IgD-negative memory B cell (primary cell): ENCODE measurements at regions not wholly inside any gene's neighbourhood (a gene's known extent, or its start where the extent isn't known, plus 50 kb on each side); places are given as distances from the start of the nearest gene placed in this dataset.

ENCODE experiments used
- H3K27ac Mint-ChIP-seq, 3 donors: one replicate each; pipeline ENCODE4 v1.8.0; 2020 to 2022; ENCODE audit warnings: mild to moderate bottlenecking in 3 of 3, mixed read lengths in 3 of 3, moderate library complexity in 1 of 3
- H3K27me3 Mint-ChIP-seq: one replicate; pipeline ENCODE4 v1.8.0; 2021; ENCODE audit warnings: mixed read lengths
- H3K36me3 Mint-ChIP-seq: one replicate; pipeline ENCODE4 v1.8.0; 2020; ENCODE audit warnings: mild to moderate bottlenecking, mixed read lengths
- H3K4me1 Mint-ChIP-seq, 3 donors: one replicate each; pipeline ENCODE4 v1.8.0; 2020 to 2022; ENCODE audit warnings: mixed read lengths in 3 of 3, mild to moderate bottlenecking in 1 of 3
- H3K4me3 Mint-ChIP-seq, 4 donors: one replicate each; pipeline ENCODE4 v1.8.0; 2020 to 2022; ENCODE audit warnings: mild to moderate bottlenecking in 4 of 4, mixed read lengths in 4 of 4, moderate library complexity in 3 of 4
- H3K9me3 Mint-ChIP-seq, 3 donors: one replicate each; pipeline ENCODE4 v1.8.0; 2020 to 2021; ENCODE audit warnings: mixed read lengths in 3 of 3, mild to moderate bottlenecking in 1 of 3

DNA sequence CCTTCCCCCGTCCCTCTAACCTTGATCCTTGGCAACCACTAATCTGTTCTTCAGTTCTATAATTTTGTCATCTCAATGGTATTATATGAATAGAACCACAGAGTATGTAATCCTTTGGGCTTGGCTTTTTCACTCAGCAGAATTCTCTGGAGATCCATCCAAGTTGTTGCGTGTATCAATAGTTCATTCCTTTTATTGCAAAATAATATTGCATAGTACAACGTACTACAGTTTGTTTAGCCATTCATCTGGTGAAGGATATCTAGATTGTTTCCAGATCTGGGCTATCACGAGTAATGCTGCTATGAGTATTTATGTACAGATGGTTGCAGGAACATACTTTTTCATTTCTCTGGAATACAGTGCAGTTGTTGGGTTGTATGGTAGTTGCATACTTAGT, 76.2 kb downstream of the PLXNA1 start:
- Mint-ChIP-seq H3K4me1 (no peaks in the 10 kb centered on the region), H3K9me3 (peaks cover 7 to 13% (median 9%) of the 10 kb centered on the region in 3 donors), H3K4me3 (no peak overlapping the region), H3K27ac (no peak overlapping the region), H3K27me3 (peaks cover 4% of the 10 kb centered on the region), H3K36me3 (peaks cover 4% of the 10 kb centered on the region)

GRCh38 chr3:127061641-127062040, 78.7 kb downstream of the PLXNA1 start:
- Mint-ChIP-seq H3K27me3 (peaks cover 24% of the 10 kb centered on the region), H3K36me3 (peaks cover 4% of the 10 kb centered on the region), H3K27ac (no peak overlapping the region), H3K9me3 (peaks cover 5 to 12% (median 7%) of the 10 kb centered on the region in 3 donors), H3K4me1 (no peaks in the 10 kb centered on the region), H3K4me3 (peak overlapping the region in 1 of 4 donors; percentile 46)

GRCh38 chr3:127062926-127063325, 80.0 kb downstream of the PLXNA1 start:
- peaks cover 36% of the 10 kb centered on the region for H3K27me3 Mint-ChIP-seq
- H3K4me1 Mint-ChIP-seq = no peaks in the 10 kb centered on the region
- no peak overlapping the region for H3K27ac Mint-ChIP-seq
- H3K36me3 Mint-ChIP-seq = peaks cover 1% of the 10 kb centered on the region
- H3K4me3 Mint-ChIP-seq = no peak overlapping the region
- peaks cover 0 to 4% (median 4%) of the 10 kb centered on the region in 3 donors for H3K9me3 Mint-ChIP-seq

DNA sequence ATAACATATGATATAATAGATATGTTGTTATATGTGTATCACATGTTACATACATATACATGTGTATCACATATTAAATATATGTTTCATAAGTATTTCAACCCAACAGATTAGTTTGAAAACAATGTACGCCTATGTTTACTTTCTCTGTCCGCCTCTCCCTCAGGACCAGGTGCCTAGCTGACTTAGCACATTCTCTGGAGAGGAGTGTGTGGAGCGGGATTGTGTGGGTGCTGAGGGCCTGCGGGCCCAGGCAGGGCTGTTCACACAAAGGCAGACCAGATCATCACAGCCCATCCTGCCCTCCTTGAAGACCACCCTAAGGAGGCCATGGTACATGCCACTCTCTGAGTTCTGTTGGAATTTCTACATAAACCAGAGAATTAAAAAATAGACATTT, 81.0 kb downstream of the PLXNA1 start:
- Mint-ChIP-seq H3K27me3 (peaks cover 43% of the 10 kb centered on the region), H3K4me1 (no peaks in the 10 kb centered on the region), H3K4me3 (no peak overlapping the region), H3K9me3 (peaks cover 0 to 4% (median 3%) of the 10 kb centered on the region in 3 donors), H3K36me3 (peaks cover 1% of the 10 kb centered on the region), H3K27ac (no peak overlapping the region)

DNA sequence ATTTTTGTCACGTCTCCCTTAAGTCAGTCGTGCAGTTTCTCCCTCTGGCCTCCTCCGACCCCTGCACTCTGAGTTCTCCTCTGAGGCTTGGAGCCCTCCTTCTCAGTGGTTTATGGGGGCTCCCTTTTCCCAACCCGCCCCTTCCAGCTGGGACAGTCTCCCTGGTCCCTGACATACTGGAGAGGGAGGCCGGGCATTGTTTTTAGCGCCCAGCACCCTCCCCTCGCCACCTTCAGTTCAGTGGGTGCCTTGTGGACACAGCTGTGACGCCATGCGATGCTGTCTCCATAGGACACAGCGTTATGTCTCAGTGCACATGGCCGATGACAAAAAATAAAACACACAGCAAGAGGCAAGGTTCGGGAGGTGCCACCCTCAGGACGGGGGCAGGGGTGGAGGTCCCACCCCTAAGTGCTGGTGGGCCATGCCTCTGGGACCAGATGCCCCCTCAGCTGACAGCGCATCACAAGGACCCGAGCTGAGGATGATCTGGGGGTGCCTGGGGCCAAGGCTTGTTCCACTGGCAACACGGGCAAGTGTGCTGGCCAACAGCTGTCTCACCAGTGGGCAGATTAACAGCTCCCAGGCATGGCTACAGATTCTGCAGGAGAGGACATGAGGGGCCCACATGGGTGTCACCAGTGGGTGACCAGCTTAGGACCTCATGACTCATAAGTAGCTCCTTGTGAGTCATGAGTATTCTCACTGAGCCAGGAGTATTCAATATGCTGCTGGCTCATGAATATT, 81.6 kb downstream of the PLXNA1 start:
- Mint-ChIP-seq H3K27ac (no peak overlapping the region), H3K4me1 (no peaks in the 10 kb centered on the region), H3K27me3 (peaks cover 49% of the 10 kb centered on the region)

GRCh38 chr3:127065138-127065427, 82.2 kb downstream of the PLXNA1 start:
- Mint-ChIP-seq H3K27ac (no peak overlapping the region), H3K9me3 (peaks cover 0 to 2% (median 0%) of the 10 kb centered on the region in 3 donors), H3K27me3 (peaks cover 50% of the 10 kb centered on the region), H3K4me3 (no peak overlapping the region), H3K36me3 (peaks cover 1% of the 10 kb centered on the region), H3K4me1 (no peaks in the 10 kb centered on the region)

More for the DNA sequence above, 81.6 kb downstream of the PLXNA1 start:
- Mint-ChIP-seq H3K4me3 (no peak overlapping the region), H3K9me3 (peaks cover 0 to 2% (median 0%) of the 10 kb centered on the region in 3 donors), H3K36me3 (peaks cover 1% of the 10 kb centered on the region)

- Mint-ChIP-seq H3K27me3 (peaks cover 52% of the 10 kb centered on the region), H3K4me3 (no peak overlapping the region), H3K36me3 (peaks cover 1% of the 10 kb centered on the region), H3K9me3 (peaks cover 0 to 2% (median 0%) of the 10 kb centered on the region in 3 donors), H3K27ac (no peak overlapping the region), H3K4me1 (no peaks in the 10 kb centered on the region)
These were observed 82.8 kb downstream of the PLXNA1 start for GRCh38 chr3:127065561-127066290.

DNA sequence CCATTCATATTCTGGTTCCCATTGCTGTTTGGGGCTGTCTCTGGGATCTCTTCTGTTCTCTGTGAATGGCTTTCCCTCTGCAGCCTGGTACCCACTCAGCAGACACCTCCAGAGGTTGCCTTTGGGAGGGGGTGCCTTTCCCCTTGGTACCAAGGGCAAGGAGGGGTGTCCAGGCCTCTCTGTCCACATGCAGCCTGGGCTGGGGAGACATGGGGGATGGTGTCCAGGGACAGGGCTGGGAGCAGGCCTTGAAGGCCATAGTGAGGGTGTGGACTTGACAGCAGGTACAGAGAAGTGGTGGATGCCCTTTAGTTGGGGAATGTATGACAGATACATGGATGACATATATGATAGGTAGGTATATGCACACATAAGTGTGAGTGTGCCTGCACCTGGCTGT, 83.7 kb downstream of the PLXNA1 start:
- Mint-ChIP-seq H3K27me3 (peaks cover 53% of the 10 kb centered on the region), H3K9me3 (peaks cover 0 to 4% (median 0%) of the 10 kb centered on the region in 3 donors), H3K27ac (no peak overlapping the region), H3K4me1 (no peaks in the 10 kb centered on the region), H3K36me3 (peaks cover 1% of the 10 kb centered on the region), H3K4me3 (no peak overlapping the region)

DNA sequence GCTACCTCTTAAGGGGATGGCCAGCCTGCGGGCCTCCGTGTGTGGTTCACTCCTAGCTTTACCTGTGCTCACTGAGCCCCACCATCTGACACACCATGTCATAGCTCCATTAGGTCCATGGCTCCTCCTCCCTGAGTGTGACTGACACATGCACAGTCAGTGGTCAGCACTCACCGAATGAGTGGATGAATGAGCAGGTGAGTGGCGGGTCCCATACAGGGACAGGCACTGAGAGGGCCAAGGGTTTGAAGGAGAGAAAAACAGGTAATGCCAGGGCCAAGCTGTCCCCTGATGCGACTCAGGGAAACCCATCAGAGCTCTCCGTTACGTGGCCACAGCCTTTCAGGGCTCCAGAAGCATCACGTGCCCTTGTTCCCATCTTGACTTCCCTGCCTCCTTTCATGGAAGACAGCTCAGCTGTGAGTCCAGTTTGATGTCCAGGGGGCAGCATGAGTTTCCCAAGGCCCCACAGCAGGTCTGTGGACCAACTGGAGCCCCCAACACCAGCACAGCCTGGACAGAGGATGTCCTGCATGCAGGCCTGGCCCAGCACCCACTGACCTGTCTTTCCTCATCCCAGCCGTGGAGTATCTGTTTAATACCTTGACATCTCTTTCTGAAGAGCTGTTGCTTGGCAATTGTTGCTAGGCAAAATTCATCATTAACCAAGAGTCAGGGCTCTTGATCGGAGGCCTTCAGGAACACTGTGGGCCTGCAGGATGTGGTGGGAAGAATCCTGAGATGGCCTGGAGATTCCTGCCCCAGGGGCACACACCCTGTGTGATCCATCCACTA, 84.4 kb downstream of the PLXNA1 start:
- Mint-ChIP-seq H3K36me3 (peaks cover 1% of the 10 kb centered on the region), H3K4me1 (no peaks in the 10 kb centered on the region), H3K4me3 (no peak overlapping the region), H3K9me3 (peaks cover 0 to 4% (median 0%) of the 10 kb centered on the region in 3 donors), H3K27ac (peak overlapping the region in 1 of 3 donors; percentile 86), H3K27me3 (peaks cover 53% of the 10 kb centered on the region)

DNA sequence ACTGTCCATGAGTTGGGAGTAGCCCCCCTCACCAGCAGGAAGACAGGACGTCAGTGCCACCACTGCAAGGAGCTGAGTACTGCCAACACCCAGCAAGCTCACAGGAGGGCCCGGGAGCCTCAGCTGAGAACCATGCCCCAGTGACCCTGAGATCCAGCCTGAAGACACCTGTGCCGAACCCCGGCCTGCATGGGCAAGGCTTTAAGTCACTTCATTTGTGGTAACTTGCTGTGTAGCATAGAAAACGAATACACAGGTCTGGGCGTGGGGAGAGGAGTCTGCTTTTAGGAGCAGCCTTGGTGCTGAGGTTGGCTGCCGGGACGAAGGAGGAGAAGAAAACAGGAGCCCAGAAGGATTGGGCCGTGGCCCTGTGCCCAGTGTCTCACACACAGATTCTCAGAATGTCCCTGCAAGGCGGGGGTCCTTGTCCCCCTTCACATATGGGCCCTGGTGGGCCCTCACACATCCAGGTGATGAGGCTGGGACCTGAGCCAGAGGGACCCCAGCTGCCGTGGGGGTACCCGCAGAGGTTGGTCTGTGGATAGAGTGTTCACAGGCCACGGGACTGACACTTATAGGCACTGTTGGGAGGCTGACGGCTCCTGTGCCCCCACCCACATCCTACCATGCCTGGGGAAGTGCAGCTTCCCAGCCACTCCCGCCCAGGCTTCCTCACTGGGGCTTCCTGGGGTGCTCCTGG, 85.3 kb downstream of the PLXNA1 start:
- H3K36me3 Mint-ChIP-seq = peaks cover 1% of the 10 kb centered on the region
- H3K27ac Mint-ChIP-seq = peak overlapping the region in 1 of 3 donors; percentile 86
- peaks cover 0 to 4% (median 0%) of the 10 kb centered on the region in 3 donors for H3K9me3 Mint-ChIP-seq
- H3K4me1 Mint-ChIP-seq = no peaks in the 10 kb centered on the region
- H3K27me3 Mint-ChIP-seq = peaks cover 50% of the 10 kb centered on the region
- H3K4me3 Mint-ChIP-seq = no peak overlapping the region

- no peak overlapping the region for H3K4me3 Mint-ChIP-seq
- H3K27me3 Mint-ChIP-seq = peaks cover 50% of the 10 kb centered on the region
- peaks cover 0 to 4% (median 0%) of the 10 kb centered on the region in 3 donors for H3K9me3 Mint-ChIP-seq
- H3K27ac Mint-ChIP-seq = no peak overlapping the region
- no peaks in the 10 kb centered on the region for H3K4me1 Mint-ChIP-seq
- H3K36me3 Mint-ChIP-seq = peaks cover 2% of the 10 kb centered on the region
These were observed 86.0 kb downstream of the PLXNA1 start for GRCh38 chr3:127068871-127069270.

GRCh38 chr3:127069814-127070440, 87.0 kb downstream of the PLXNA1 start:
- Mint-ChIP-seq H3K27me3 (peaks cover 44% of the 10 kb centered on the region), H3K4me1 (peaks cover 0 to 5% (median 5%) of the 10 kb centered on the region in 3 donors), H3K9me3 (peaks cover 0 to 4% (median 1%) of the 10 kb centered on the region in 3 donors), H3K36me3 (peaks cover 3% of the 10 kb centered on the region), H3K4me3 (no peak overlapping the region), H3K27ac (no peak overlapping the region)

- H3K4me1 Mint-ChIP-seq = peaks cover 0 to 10% (median 6%) of the 10 kb centered on the region in 3 donors
- H3K9me3 Mint-ChIP-seq = peaks cover 0 to 7% (median 1%) of the 10 kb centered on the region in 3 donors
- no peak overlapping the region for H3K27ac Mint-ChIP-seq
- no peak overlapping the region for H3K4me3 Mint-ChIP-seq
- peaks cover 38% of the 10 kb centered on the region for H3K27me3 Mint-ChIP-seq
- H3K36me3 Mint-ChIP-seq = peaks cover 3% of the 10 kb centered on the region
These were observed 87.9 kb downstream of the PLXNA1 start for GRCh38 chr3:127070776-127071175.

- Mint-ChIP-seq H3K27me3 (peaks cover 29% of the 10 kb centered on the region), H3K9me3 (peaks cover 0 to 7% (median 1%) of the 10 kb centered on the region in 3 donors), H3K27ac (no peak overlapping the region), H3K4me3 (no peak overlapping the region), H3K36me3 (peaks cover 3% of the 10 kb centered on the region), H3K4me1 (peaks cover 0 to 10% (median 6%) of the 10 kb centered on the region in 3 donors)
These were observed 88.7 kb downstream of the PLXNA1 start for GRCh38 chr3:127071597-127072001.
